Stimulated activated CD8-positive, alpha-beta memory T cell treated with anti-CD3 and anti-CD28 coated beads, Interleukin-7, amount 100 ng/mL, for 24 hours (primary cell): ENCODE measurements at regions not wholly inside any gene's neighbourhood (a gene's known extent, or its start where the extent isn't known, plus 50 kb on each side); places are given as distances from the start of the nearest gene placed in this dataset.

Experiments used
- DNase-seq: peaks from one replicate; pipeline ENCODE4 v3.0.0-alpha.2; 2020; ENCODE audit warnings: low read depth

GRCh38 chr2:204434660-204435462 is 110.4 kb upstream of the PARD3B start:
- no peak for DNase-seq

- DNase-seq = no peak
These were observed 109.0 kb upstream of the PARD3B start for GRCh38 chr2:204436230-204436629.

GRCh38 chr2:204437408-204437807 is 107.9 kb upstream of the PARD3B start:
- no peak for DNase-seq

- no peak for DNase-seq
These were observed 107.2 kb upstream of the PARD3B start for GRCh38 chr2:204437815-204438756.

GRCh38 chr2:204441316-204441715 is 104.0 kb upstream of the PARD3B start:
- no peak for DNase-seq

GRCh38 chr2:204445149-204445548 is 100.1 kb upstream of the PARD3B start:
- DNase-seq = no peak

GRCh38 chr2:204447722-204448121 is 97.6 kb upstream of the PARD3B start:
- no peak for DNase-seq

GRCh38 chr2:204449977-204450376 is 95.3 kb upstream of the PARD3B start:
- no peak for DNase-seq

- DNase-seq = no peak
These were observed 93.5 kb upstream of the PARD3B start for GRCh38 chr2:204451766-204452165.

- DNase-seq = no peak
These were observed 92.7 kb upstream of the PARD3B start for GRCh38 chr2:204452464-204453023.

GRCh38 chr2:204453730-204454167 is 91.5 kb upstream of the PARD3B start:
- no peak for DNase-seq

- no peak for DNase-seq
These were observed 90.4 kb upstream of the PARD3B start for GRCh38 chr2:204454672-204455380.

GRCh38 chr2:204468746-204469429 is 76.4 kb upstream of the PARD3B start:
- DNase-seq = no peak

- DNase-seq = no peak
These were observed 75.1 kb upstream of the PARD3B start for GRCh38 chr2:204470178-204470620.

GRCh38 chr2:204470621-204471196 is 74.6 kb upstream of the PARD3B start:
- DNase-seq = no peak

- DNase-seq = no peak
These were observed 72.9 kb upstream of the PARD3B start for GRCh38 chr2:204472375-204472774.

- DNase-seq = no peak
These were observed 72.1 kb upstream of the PARD3B start for GRCh38 chr2:204473224-204473623.

- no peak for DNase-seq
These were observed 69.9 kb upstream of the PARD3B start for GRCh38 chr2:204475399-204475798.

GRCh38 chr2:204477358-204477950 is 67.8 kb upstream of the PARD3B start:
- DNase-seq = no peak

- DNase-seq = no peak
These were observed 65.7 kb upstream of the PARD3B start for GRCh38 chr2:204479557-204479956.

GRCh38 chr2:204480676-204481075 is 64.6 kb upstream of the PARD3B start:
- DNase-seq = no peak
